WTC11 (cell line): ENCODE measurements at regions not wholly inside any gene's neighbourhood (a gene's known extent, or its start where the extent isn't known, plus 50 kb on each side); places are given as distances from the start of the nearest gene placed in this dataset.

Experiments
- ATAC-seq: fragments of 200-7000 bp; cut with Tn5 transposase; 2 replicates; pipeline ENCODE4 v1.10.0; 2021; ENCODE audit warnings: mild to moderate bottlenecking, moderate library complexity
- CTCF ChIA-PET: fragments of 300-600 bp; sonication (Branson Sonifier 250); formaldehyde crosslinking; loops from one replicate; lab custom pipeline; 2021; ENCODE audit warnings: antibody characterized with exemption; lab: Charles Lee
- POLR2A ChIA-PET: fragments of 350-600 bp; sonication (Branson Sonifier 250); formaldehyde crosslinking; loops from one replicate; lab custom pipeline; 2021; ENCODE audit warnings: antibody characterized with exemption; lab: Charles Lee
- DNase-seq: peaks from one replicate; pipeline ENCODE4 v3.0.0; 2021; ENCODE audit warnings: low spot score
- H3K27ac Mint-ChIP-seq: 2 replicates; pipeline ENCODE4 v1.8.0; 2021; ENCODE audit warnings: mixed read lengths
- H3K27me3 Mint-ChIP-seq: 2 replicates; pipeline ENCODE4 v1.8.0; 2021; ENCODE audit warnings: low read depth, mild to moderate bottlenecking, moderate library complexity, mixed read lengths
- H3K36me3 Mint-ChIP-seq: 2 replicates; pipeline ENCODE4 v1.8.0; 2021; ENCODE audit warnings: mixed read lengths
- H3K4me1 Mint-ChIP-seq: 2 replicates; pipeline ENCODE4 v1.8.0; 2022; ENCODE audit warnings: mixed read lengths
- H3K4me3 Mint-ChIP-seq: 2 replicates; pipeline ENCODE4 v1.8.0; 2021; ENCODE audit warnings: mild to moderate bottlenecking, moderate library complexity, mixed read lengths
- H3K9me3 Mint-ChIP-seq: 2 replicates; pipeline ENCODE4 v1.8.0; 2021; ENCODE audit warnings: mixed read lengths
- ATF6 ChIP-seq: sonication (generic); formaldehyde crosslinking; IDR thresholded peaks from 2 replicates; pipeline ENCODE4 v1.8.1; 2023; ENCODE audit warnings: mild to moderate bottlenecking, missing genetic modification reagents
- E2F5 ChIP-seq: sonication (generic); formaldehyde crosslinking; IDR thresholded peaks from 2 replicates; pipeline ENCODE4 v1.8.1; 2022; ENCODE audit warnings: mild to moderate bottlenecking, moderate library complexity, missing genetic modification reagents
- ELF4 ChIP-seq: sonication (generic); formaldehyde crosslinking; IDR thresholded peaks from 2 replicates; pipeline ENCODE4 v1.8.1; 2022; ENCODE audit warnings: low read depth, mild to moderate bottlenecking, moderate library complexity, missing genetic modification reagents
- ERG ChIP-seq: fragments of 250-450 bp; sonication (Bioruptor Pico); IDR thresholded peaks from 2 replicates; pipeline ENCODE4 v1.8.0; 2021; ENCODE audit warnings: mild to moderate bottlenecking
- FOXP1 ChIP-seq: sonication (generic); formaldehyde crosslinking; IDR thresholded peaks from 2 replicates; pipeline ENCODE4 v1.8.0; 2022; ENCODE audit warnings: missing genetic modification reagents, mild to moderate bottlenecking, moderate library complexity, borderline replicate concordance
- GTF2I ChIP-seq: fragments of 250-450 bp; sonication (Bioruptor Pico); conservative IDR thresholded peaks from 2 replicates; pipeline ENCODE4 v1.4.0; 2021; ENCODE audit warnings: mild to moderate bottlenecking
- HMGA2 ChIP-seq: fragments of 250-450 bp; sonication (Bioruptor Pico); IDR thresholded peaks from 2 replicates; pipeline ENCODE4 v1.4.0; 2021; ENCODE audit warnings: mild to moderate bottlenecking, moderate library complexity
- JAZF1 ChIP-seq: fragments of 250-450 bp; sonication (Bioruptor Pico); IDR thresholded peaks from 2 replicates; pipeline ENCODE4 v1.9.0; 2021; ENCODE audit warnings: moderate library complexity, mild to moderate bottlenecking, inconsistent platforms
- JUN ChIP-seq: sonication (generic); formaldehyde crosslinking; IDR thresholded peaks from 2 replicates; pipeline ENCODE4 v1.8.0; 2023; ENCODE audit warnings: mild to moderate bottlenecking, missing genetic modification reagents
- KAT7 ChIP-seq: sonication (generic); formaldehyde crosslinking; IDR thresholded peaks from 2 replicates; pipeline ENCODE4 v1.8.1; 2023; ENCODE audit warnings: missing genetic modification reagents, mild to moderate bottlenecking, borderline replicate concordance
- MYBL2 ChIP-seq: sonication (generic); formaldehyde crosslinking; IDR thresholded peaks from 2 replicates; pipeline ENCODE4 v1.8.1; 2023; ENCODE audit warnings: mild to moderate bottlenecking, moderate library complexity, missing genetic modification reagents
- SMAD3 ChIP-seq: sonication (generic); formaldehyde crosslinking; IDR thresholded peaks from 2 replicates; pipeline ENCODE4 v1.8.0; 2022; ENCODE audit warnings: missing genetic modification reagents, mild to moderate bottlenecking, borderline replicate concordance
- TEAD4 ChIP-seq: sonication (generic); formaldehyde crosslinking; IDR thresholded peaks from 2 replicates; pipeline ENCODE4 v1.8.0; 2022; ENCODE audit warnings: mild to moderate bottlenecking, missing genetic modification reagents
- ZNF219 ChIP-seq: sonication (generic); formaldehyde crosslinking; IDR thresholded peaks from 2 replicates; pipeline ENCODE4 v1.8.0; 2023; ENCODE audit warnings: missing genetic modification reagents, mild to moderate bottlenecking, borderline replicate concordance
- TF ChIP-seq, protein P1 (sequence below): sonication (generic); formaldehyde crosslinking; IDR thresholded peaks from 2 replicates; pipeline ENCODE4 v1.8.0; 2022; ENCODE audit warnings: mild to moderate bottlenecking, missing genetic modification reagents
- TF ChIP-seq, protein P2 (sequence below): fragments of 200-600 bp; IDR thresholded peaks from 2 replicates; pipeline ENCODE4 v1.8.0; 2022; ENCODE audit warnings: antibody characterized with exemption
- TF ChIP-seq, protein P3 (sequence below): fragments of 250-450 bp; sonication (Bioruptor Pico); IDR thresholded peaks from 2 replicates; pipeline ENCODE4 v1.9.0; 2021; ENCODE audit warnings: mild to moderate bottlenecking
- TF ChIP-seq, protein P4 (sequence below): sonication (generic); formaldehyde crosslinking; IDR thresholded peaks from 2 replicates; pipeline ENCODE4 v1.8.1; 2023; ENCODE audit warnings: mild to moderate bottlenecking, moderate library complexity, missing genetic modification reagents

DNA sequence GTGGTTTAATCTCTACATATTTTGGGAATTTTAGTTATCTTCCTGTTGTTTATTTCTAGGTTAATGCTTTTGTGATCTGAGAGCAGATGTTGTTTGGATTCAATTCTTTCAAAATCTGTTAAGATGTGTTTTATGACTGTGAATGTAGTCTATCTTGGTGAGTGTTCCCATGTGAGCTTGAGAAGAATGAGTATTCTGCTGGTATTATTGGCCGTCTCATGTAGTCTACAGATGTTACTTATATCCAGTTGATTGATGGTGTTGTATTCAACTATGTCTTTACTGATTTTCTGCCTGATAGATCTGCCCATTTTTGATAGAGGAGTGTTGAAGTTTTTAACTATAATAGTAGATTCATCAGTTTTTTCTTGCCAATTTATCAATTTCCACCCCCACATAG, 141.4 kb upstream of the FOXP2 start (continued):
- TF ChIP-seq ATF6 (CRISPR knock-in tag) (no peak), ZNF219 (CRISPR knock-in tag) (no peak), JAZF1 (CRISPR knock-in tag) (no peak), E2F5 (CRISPR knock-in tag) (no peak), SMAD3 (CRISPR knock-in tag) (no peak), HMGA2 (no peak), KAT7 (CRISPR knock-in tag) (no peak), JUN (CRISPR knock-in tag) (no peak), GTF2I (CRISPR knock-in tag) (no peak)
- TF ChIP-seq, protein P1, sequence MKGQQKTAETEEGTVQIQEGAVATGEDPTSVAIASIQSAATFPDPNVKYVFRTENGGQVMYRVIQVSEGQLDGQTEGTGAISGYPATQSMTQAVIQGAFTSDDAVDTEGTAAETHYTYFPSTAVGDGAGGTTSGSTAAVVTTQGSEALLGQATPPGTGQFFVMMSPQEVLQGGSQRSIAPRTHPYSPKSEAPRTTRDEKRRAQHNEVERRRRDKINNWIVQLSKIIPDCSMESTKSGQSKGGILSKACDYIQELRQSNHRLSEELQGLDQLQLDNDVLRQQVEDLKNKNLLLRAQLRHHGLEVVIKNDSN (CRISPR knock-in tag): no peak
- TF ChIP-seq, protein P2, sequence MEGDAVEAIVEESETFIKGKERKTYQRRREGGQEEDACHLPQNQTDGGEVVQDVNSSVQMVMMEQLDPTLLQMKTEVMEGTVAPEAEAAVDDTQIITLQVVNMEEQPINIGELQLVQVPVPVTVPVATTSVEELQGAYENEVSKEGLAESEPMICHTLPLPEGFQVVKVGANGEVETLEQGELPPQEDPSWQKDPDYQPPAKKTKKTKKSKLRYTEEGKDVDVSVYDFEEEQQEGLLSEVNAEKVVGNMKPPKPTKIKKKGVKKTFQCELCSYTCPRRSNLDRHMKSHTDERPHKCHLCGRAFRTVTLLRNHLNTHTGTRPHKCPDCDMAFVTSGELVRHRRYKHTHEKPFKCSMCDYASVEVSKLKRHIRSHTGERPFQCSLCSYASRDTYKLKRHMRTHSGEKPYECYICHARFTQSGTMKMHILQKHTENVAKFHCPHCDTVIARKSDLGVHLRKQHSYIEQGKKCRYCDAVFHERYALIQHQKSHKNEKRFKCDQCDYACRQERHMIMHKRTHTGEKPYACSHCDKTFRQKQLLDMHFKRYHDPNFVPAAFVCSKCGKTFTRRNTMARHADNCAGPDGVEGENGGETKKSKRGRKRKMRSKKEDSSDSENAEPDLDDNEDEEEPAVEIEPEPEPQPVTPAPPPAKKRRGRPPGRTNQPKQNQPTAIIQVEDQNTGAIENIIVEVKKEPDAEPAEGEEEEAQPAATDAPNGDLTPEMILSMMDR: no peak
- TF ChIP-seq, protein P3, sequence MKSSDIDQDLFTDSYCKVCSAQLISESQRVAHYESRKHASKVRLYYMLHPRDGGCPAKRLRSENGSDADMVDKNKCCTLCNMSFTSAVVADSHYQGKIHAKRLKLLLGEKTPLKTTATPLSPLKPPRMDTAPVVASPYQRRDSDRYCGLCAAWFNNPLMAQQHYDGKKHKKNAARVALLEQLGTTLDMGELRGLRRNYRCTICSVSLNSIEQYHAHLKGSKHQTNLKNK (CRISPR knock-in tag): no peak
- TF ChIP-seq, all 79 proteins: peak for 0

DNA sequence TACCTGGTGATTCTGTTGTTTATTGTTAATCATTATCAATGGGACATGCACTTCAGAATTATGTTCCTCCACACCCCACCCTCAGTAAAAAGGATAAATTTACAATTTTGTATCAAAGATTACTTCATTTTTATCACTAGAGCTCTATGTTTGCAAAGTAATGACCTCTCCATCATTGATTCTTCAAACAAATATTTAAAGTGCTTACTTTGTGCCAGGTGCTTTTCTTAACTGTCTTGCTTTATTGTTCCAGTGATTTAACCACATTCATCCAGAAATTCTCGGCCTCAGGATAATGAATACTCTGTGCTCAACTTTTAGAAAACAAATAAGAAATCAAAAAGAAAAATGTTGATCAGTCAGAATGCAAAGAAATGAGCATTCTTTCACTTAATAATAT, 144.9 kb upstream of the FOXP2 start:
- no peaks in the 10 kb centered on the region for H3K4me1 Mint-ChIP-seq
- POLR2A ChIA-PET: no interaction called here
- H3K27ac Mint-ChIP-seq: no peak overlapping the region
- no peak for ATAC-seq
- no peaks in the 10 kb centered on the region for H3K27me3 Mint-ChIP-seq
- TF ChIP-seq FOXP1 (CRISPR knock-in tag): no peak
- TF ChIP-seq MYBL2 (CRISPR knock-in tag): no peak
- no peak for TF ChIP-seq ELF4
- no peak for TF ChIP-seq ERG (CRISPR knock-in tag)
- TF ChIP-seq, protein P4, sequence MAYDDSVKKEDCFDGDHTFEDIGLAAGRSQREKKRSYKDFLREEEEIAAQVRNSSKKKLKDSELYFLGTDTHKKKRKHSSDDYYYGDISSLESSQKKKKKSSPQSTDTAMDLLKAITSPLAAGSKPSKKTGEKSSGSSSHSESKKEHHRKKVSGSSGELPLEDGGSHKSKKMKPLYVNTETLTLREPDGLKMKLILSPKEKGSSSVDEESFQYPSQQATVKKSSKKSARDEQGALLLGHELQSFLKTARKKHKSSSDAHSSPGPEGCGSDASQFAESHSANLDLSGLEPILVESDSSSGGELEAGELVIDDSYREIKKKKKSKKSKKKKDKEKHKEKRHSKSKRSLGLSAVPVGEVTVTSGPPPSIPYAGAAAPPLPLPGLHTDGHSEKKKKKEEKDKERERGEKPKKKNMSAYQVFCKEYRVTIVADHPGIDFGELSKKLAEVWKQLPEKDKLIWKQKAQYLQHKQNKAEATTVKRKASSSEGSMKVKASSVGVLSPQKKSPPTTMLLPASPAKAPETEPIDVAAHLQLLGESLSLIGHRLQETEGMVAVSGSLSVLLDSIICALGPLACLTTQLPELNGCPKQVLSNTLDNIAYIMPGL (CRISPR knock-in tag): no peak
- TF ChIP-seq TEAD4 (CRISPR knock-in tag): no peak
- no peaks in the 10 kb centered on the region for H3K36me3 Mint-ChIP-seq
- DNase-seq: no peak
- H3K4me3 Mint-ChIP-seq: no peak overlapping the region
- CTCF ChIA-PET: no interaction called here
- H3K9me3 Mint-ChIP-seq: peaks cover 5% of the 10 kb centered on the region
